GM18498 (cell line): ENCODE measurements at regions not wholly inside any gene's neighbourhood (a gene's known extent, or its start where the extent isn't known, plus 50 kb on each side); places are given as distances from the start of the nearest gene placed in this dataset.
"Not testable (repeated sequence)": the region's sequence is repeated elsewhere in the genome, so short reads cannot be mapped to it uniquely, and the experiment has no call there.

Experiments
- ATAC-seq: cut with Tn5 transposase; IDR thresholded peaks from one replicate; pipeline ENCODE4 v1.9.1; 2021; ENCODE audit warnings: mild to moderate bottlenecking, moderate library complexity; ENCODE audit not compliant: unreplicated experiment

DNA sequence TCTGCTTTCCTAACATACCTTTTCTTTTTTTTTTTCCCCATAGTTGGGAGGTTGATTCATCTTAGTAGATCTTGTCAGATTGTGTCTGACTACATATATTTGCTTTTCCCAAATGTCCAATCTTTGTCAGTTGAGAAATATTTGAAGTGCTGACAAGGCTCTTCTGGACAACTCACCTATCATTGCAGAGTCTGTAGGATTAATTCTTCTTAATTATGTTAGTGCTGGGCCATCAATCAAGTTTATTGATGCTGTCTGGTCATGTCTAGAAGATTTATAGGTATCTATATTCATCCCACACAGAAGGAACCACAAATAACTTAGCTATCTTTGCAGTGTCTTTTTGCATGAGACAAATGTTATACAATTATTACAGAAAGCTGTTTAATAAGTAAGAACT lies 310.6 kb downstream of the ACTR3B start:
- no peak for ATAC-seq

GRCh38 chr7:153072806-153073205 lies 313.3 kb downstream of the ACTR3B start:
- ATAC-seq = no peak

DNA sequence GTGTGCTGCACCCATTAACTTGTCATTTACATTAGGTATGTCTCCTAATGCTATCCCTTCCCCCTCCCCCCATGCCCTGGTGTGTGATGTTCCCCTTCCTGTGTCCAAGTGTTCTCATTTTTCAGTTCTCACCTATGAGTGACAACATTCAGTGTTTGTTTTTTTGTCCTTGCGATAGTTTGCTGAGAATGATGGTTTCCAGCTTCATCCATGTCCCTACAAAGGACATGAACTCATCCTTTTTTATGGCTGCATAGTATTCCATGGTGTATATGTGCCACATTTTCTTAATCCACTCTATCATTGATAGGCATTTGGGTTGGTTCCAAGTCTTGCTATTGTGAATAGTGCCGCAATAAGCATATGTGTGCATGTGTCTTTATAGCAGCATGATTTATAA lies 316.7 kb downstream of the ACTR3B start:
- not testable (repeated sequence) for ATAC-seq

DNA sequence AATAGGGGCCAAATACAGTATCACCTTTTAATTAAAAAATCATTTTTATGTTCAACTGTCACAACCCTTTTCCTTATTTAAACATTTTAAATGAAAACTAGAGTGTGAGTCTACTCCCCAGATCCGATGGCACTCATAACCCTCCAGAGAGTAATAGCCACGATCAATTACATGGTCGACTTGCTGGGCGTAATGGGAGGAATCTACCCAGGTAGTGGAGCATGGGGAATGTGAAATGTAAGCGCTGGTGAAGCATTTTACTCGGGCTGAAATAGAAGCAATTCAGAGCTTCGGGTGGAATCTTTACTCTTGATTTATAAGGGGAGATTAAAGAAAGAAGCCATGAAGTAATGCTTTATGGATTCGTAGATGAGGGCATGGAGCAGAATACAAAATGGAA lies 321.9 kb downstream of the ACTR3B start:
- ATAC-seq = no peak

GRCh38 chr7:153084278-153084677 lies 324.7 kb downstream of the ACTR3B start:
- ATAC-seq = no peak

GRCh38 chr7:153087498-153087897 lies 327.9 kb downstream of the ACTR3B start:
- ATAC-seq = no peak

DNA sequence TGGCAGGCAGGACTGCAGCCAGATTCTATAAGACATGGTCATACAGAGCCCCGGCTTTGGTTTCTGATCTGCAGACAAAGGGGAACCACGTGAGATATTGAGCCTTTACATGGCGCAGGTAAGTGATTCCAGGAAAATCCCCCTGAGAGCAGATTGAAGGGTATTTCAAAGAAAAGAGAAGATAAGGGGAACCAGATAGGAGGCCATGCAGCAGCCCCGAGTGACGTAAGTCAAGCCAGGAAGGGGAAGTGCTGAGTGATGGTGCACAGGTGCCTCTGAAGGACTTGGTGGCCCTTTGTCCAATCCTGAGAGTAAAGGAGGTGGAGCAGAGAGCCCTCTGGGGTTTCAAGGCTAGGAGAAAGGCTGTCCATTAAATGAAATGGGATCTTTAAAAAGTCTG lies 329.0 kb downstream of the ACTR3B start:
- no peak for ATAC-seq

DNA sequence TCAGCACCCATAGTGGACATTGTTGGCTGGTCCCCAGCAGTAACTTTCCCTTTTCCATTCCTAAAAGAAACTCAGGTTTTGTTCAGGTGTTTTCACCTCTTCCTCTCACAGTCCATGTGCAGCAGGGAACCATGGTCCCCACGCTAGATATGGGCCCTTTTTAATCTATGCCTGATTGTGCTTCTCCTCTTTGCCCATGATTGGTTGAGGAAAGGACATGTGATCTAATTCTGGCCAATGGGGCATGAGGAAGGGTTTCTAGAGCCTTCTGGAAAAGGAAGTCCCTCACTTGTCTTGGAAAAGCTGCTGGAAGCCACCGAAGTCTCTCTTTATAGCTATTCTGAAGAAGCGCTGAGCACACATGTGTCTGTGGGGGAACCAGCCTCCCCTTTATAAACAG lies 330.7 kb downstream of the ACTR3B start:
- no peak for ATAC-seq

GRCh38 chr7:153090764-153091163 lies 331.2 kb downstream of the ACTR3B start:
- no peak for ATAC-seq

DNA sequence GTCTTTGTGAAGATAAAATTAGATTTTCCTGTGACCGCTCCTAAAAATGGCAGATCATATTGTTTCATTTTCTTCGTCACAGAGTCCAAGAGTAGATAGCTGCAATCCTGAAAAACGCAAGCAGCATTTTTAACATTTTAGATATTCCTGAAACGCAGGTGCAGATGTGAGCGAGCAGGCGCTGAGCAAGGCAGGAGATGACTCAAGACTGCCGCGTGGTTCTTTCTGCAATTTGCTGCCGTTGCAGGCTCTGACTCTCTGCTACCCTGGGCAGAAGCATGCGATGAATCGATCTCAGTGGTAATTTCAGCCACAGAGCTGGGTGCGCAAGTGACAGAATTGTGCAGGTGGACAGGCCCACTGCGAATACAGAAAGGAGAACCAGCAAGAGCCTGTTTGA lies 331.9 kb downstream of the ACTR3B start:
- no peak for ATAC-seq

GRCh38 chr7:153097511-153098201 lies 338.1 kb downstream of the ACTR3B start:
- no peak for ATAC-seq

DNA sequence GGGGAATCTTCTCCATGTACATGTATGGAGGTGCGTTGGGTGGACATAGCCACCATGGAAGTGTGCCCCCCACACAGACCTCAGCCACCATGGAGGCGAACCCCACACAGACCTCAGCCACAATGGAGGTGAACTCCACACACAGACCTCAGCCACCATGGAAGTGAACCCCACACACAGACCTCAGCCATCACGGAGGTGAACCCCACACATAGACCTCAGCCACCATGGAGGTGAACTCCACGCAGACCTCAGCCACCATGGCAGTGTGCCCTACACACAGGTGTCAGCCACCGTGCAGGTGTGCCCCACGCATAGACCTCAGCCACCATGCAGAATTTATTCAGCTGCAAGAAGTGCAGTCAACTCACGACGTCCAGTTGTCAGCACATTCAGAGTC lies 339.7 kb downstream of the ACTR3B start:
- ATAC-seq = no peak

DNA sequence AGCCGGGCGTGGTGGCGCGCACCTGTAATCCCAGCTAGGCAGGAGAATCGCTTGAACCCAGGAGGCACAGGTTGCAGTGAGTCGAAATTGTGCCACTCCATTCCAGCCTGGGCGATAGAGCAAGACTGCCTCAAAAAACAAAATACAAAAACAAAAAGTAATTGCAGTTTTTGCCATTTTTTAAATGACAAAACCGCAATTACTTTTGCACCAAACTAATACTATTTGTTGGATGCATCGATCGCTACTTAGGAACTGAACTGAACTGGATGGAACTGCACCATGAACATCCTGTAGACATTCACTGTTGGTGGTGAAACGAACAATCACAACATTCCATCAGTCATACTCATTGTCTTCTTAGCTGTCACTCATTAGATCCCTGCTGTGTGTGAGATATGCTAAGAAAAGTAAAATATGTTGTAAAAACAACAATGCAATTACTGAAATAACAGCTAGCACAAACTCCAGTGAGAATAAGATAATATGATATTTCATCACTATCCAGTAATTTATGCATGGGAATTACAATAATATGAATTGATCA lies 341.2 kb downstream of the ACTR3B start:
- ATAC-seq = no peak

GRCh38 chr7:153103202-153103601 lies 343.6 kb downstream of the ACTR3B start:
- ATAC-seq = no peak

DNA sequence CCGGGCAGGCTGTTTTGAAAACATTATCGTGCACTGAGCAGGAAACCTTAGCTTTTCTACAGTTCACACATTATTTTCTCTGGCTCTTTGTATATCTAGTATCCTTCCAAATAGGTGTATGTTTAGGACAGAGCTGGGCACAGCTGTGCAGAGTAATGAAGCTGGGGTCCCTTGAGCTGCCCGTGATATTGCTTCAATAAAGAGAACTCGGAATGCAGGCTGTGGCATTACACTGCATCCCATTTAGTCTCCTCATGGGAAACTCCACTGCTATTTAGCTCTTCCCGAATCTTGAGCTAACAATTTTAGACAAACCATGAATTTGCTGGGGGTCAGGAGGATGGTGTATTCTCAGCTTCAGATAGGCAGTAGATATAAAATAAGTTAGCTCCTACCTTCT lies 348.3 kb downstream of the ACTR3B start:
- no peak for ATAC-seq

GRCh38 chr7:153109566-153109965 lies 350.0 kb downstream of the ACTR3B start:
- ATAC-seq = no peak

GRCh38 chr7:153110606-153111005 lies 351.1 kb downstream of the ACTR3B start:
- no peak for ATAC-seq

DNA sequence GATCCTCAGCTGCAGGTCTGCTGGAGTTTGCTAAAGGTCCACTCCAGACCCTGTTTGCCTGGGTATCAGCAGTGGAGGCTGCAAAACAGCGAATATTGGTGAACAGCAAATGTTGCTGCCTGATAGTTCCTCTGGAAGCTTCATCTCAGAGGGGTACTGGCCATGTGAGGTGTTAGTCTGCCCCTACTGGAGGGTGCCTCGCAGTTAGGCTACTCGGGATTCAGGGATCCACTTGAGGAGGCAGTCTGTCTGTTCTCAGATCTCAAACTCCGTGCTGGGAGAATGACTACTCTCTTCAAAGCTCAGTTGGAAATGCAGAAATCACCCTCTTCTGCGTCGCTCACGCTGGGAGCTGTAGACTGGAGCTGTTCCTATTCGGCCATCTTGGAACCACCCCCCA lies 362.7 kb downstream of the ACTR3B start:
- ATAC-seq = not testable (repeated sequence)

- no peak for ATAC-seq
Observed at GRCh38 chr7:153130052-153130451, 370.5 kb downstream of the ACTR3B start.

- no peak for ATAC-seq
Observed at GRCh38 chr7:153151766-153152165, 392.2 kb downstream of the ACTR3B start.

GRCh38 chr7:153152801-153153422 lies 393.4 kb downstream of the ACTR3B start:
- no peak for ATAC-seq

DNA sequence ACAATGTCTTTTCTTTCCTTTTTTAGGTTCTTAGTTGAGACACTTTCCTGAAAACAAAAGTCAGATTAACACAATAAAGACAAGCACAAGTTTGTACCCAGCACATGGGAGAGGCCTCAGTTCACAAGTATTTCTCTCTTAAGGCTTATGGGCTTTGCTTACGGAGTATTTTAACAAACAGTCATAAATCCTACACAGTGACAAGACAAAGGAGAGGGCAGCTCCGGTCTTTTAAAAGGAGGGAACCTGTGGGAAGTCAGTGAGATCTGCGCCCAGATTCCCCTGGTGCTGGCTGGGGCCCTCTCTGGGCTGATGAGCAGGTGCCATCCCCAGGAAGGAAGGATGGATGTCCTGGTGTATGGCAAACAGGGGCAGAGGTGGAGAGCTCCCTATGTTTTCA lies 398.6 kb downstream of the ACTR3B start:
- no peak for ATAC-seq

- no peak for ATAC-seq
Observed at GRCh38 chr7:153170287-153170686, 410.7 kb downstream of the ACTR3B start.
